GM12872 (cell line): ENCODE measurements at regions not wholly inside any gene's neighbourhood (a gene's known extent, or its start where the extent isn't known, plus 50 kb on each side); places are given as distances from the start of the nearest gene placed in this dataset.

Source experiments
- CTCF ChIP-seq: IDR thresholded peaks from 3 replicates; pipeline ENCODE4 v1.5.1; 2011; ENCODE audit warnings: low read depth, mild to moderate bottlenecking, low read length, moderate library complexity; ENCODE audit not compliant: insufficient read depth

- no peak for TF ChIP-seq CTCF
Measured at GRCh38 chr4:32000846-32001488, 1280.8 kb downstream of the PCDH7 start.

GRCh38 chr4:32002037-32002747 lies 1282.0 kb downstream of the PCDH7 start:
- no peak for TF ChIP-seq CTCF

- TF ChIP-seq CTCF = no peak
Measured at GRCh38 chr4:32003548-32003947, 1283.4 kb downstream of the PCDH7 start.

DNA sequence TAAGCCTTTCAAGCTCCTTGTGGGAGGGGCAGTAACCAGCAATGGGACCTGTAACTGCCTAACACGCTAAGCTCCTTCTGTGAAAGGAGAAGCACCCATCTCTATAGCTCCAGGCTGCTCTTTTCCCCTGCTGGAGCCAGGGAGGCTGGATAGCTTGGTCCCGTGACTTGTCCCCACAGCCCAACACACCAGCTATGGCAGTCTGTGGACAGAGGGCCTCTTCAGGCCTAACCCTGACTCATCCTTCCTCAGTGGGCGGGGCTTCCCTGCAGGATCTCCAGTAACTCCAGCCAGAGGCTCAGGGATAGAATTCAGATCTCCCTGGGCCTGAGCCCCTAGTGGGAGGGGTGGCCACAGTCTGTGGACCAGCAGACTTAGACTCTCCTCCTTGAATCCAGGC lies 1290.1 kb downstream of the PCDH7 start:
- TF ChIP-seq CTCF = no peak

DNA sequence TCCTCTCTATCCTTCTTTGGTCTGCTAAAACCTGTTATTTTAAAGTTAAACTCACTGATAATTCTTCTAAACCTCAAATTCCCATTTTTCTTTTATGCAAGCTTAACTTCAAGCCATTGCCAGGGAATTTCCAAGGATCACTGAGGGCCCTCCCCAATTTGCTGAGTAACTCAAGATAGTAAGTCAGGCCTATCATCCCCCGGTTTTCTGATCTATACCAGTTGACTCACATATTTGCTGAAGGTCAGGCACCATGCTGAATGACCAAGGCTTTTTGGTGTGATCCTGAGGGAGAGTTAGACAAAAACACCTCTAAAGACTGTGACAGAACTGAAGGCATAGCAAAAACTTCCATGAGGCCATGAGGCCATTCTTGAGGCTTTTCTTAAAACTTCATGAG lies 1301.9 kb downstream of the PCDH7 start:
- TF ChIP-seq CTCF = no peak

DNA sequence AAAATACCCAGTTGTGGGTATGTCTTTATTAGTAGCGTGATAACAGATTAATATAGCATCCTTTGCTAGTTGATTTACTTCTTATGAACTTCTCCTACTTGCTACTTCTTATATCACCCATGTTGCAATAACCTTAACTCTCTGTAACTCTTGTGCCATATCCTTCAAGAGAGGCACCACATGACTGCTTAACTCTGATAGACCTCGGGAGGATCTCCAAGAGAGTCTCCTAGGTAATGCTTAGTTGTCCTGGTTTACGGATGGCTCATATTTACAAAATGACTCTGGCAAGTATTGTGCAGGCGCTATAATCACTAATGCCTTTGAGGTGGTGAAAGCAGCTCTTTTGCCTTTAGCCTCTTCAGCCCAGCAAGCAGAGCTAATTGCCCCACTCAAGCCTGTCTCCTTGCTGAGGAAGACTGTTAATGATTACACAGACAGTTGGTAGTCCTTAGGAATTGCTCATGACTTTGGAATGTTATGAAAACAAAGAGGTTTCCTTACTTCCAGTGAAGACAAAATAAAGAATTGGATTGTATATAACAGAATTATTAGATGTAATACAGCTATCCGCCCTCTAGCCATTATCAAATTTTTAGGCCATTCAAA lies 1305.8 kb downstream of the PCDH7 start:
- TF ChIP-seq CTCF = no peak

- no peak for TF ChIP-seq CTCF
Measured at GRCh38 chr4:32030406-32030805, 1310.2 kb downstream of the PCDH7 start.
